ENCODE measurements at regions not wholly inside any gene's neighbourhood (a gene's known extent, or its start where the extent isn't known, plus 50 kb on each side); places are given as distances from the start of the nearest gene placed in this dataset.

- TF ChIP-seq CTCF (IDR thresholded peaks at IDR 0.05) = no peak
- TF ChIP-seq POLR2A (IDR thresholded peaks at IDR 0.05) = no peak
Measured at GRCh38 chr1:55480029-55480795, 265.0 kb upstream of the USP24 start.
